OCI-LY3 (cell line): ENCODE measurements at regions not wholly inside any gene's neighbourhood (a gene's known extent, or its start where the extent isn't known, plus 50 kb on each side); places are given as distances from the start of the nearest gene placed in this dataset.

ENCODE experiments used
- EZH2phosphoT487 ChIP-seq: fragments of 200-600 bp; shearing (Covaris generic); IDR thresholded peaks from 2 replicates; pipeline ENCODE4 v1.6.1; 2018; ENCODE audit warnings: antibody characterized with exemption, mixed run types, low read depth
- TF ChIP-seq, protein P1 (sequence below): fragments of 200-600, 300-600 bp; sonication (generic); IDR thresholded peaks from 2 replicates; pipeline ENCODE4 v1.5.1; 2014; ENCODE audit warnings: antibody characterized with exemption, low read length, low read depth

DNA sequence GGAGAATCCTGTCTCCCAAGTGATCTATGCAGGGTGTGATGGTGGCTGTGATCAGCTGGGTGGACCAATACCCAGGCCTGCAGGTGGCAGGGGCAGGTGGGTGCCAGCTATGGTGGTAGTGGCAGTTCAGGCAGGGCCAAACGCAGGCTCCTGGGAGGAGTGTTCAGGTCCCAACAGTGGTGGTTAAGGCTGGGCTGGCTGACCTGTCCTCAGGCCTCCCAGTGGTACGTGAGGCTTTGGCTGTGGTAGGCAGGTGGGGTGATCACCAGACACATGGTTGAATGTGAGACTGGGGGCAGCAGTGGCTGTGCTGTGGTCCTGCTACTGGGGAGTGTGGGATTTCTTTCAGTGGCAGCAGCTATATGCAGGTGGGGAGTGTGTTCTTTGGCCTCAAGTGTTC lies 126.7 kb upstream of the STARD3NL start:
- TF ChIP-seq, protein P1, sequence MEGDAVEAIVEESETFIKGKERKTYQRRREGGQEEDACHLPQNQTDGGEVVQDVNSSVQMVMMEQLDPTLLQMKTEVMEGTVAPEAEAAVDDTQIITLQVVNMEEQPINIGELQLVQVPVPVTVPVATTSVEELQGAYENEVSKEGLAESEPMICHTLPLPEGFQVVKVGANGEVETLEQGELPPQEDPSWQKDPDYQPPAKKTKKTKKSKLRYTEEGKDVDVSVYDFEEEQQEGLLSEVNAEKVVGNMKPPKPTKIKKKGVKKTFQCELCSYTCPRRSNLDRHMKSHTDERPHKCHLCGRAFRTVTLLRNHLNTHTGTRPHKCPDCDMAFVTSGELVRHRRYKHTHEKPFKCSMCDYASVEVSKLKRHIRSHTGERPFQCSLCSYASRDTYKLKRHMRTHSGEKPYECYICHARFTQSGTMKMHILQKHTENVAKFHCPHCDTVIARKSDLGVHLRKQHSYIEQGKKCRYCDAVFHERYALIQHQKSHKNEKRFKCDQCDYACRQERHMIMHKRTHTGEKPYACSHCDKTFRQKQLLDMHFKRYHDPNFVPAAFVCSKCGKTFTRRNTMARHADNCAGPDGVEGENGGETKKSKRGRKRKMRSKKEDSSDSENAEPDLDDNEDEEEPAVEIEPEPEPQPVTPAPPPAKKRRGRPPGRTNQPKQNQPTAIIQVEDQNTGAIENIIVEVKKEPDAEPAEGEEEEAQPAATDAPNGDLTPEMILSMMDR, result no peak
- TF ChIP-seq EZH2phosphoT487, result no peak
